K562 (cell line): ENCODE measurements at regions not wholly inside any gene's neighbourhood (a gene's known extent, or its start where the extent isn't known, plus 50 kb on each side); places are given as distances from the start of the nearest gene placed in this dataset.
"Not testable (repeated sequence)": the region's sequence is repeated elsewhere in the genome, so short reads cannot be mapped to it uniquely, and the experiment has no call there.

ENCODE experiments used
- EP300 ChIP-seq: IDR thresholded peaks from 2 replicates; pipeline ENCODE4 v1.6.1; 2012; ENCODE audit warnings: low read length, improper control_type of control experiment
- EZH2 ChIP-seq: IDR thresholded peaks from 2 replicates; pipeline ENCODE4 v1.6.1; 2012; ENCODE audit warnings: low read depth, mild to moderate bottlenecking, inconsistent platforms, low read length, borderline replicate concordance
- MTA3 ChIP-seq: fragments of 450-650 bp; formaldehyde crosslinking; IDR thresholded peaks from 2 replicates; pipeline ENCODE4 v1.6.1; 2017; ENCODE audit warnings: mild to moderate bottlenecking, borderline replicate concordance
- ZNF707 ChIP-seq: fragments of 250-450 bp; sonication (Bioruptor Pico); conservative IDR thresholded peaks from 2 replicates; pipeline ENCODE4 v1.8.0; 2022; ENCODE audit warnings: inconsistent platforms, mild to moderate bottlenecking, moderate library complexity
- TF ChIP-seq, protein P1 (sequence below), 2 experiments: fragments of 200-800 bp in 1 of 2; sonication (Bioruptor generic) in 1 of 2; sonication (generic) in 1 of 2; formaldehyde crosslinking in 1 of 2; IDR thresholded peaks in 1 of 2; conservative IDR thresholded peaks in 1 of 2; 2 replicates each; pipeline versions ENCODE4 v1.5.0 to v1.6.1; 2016 to 2020; ENCODE audit warnings: missing compliant biosample characterization in 1 of 2, missing genetic modification characterization in 1 of 2, missing genetic modification reagents in 1 of 2

DNA sequence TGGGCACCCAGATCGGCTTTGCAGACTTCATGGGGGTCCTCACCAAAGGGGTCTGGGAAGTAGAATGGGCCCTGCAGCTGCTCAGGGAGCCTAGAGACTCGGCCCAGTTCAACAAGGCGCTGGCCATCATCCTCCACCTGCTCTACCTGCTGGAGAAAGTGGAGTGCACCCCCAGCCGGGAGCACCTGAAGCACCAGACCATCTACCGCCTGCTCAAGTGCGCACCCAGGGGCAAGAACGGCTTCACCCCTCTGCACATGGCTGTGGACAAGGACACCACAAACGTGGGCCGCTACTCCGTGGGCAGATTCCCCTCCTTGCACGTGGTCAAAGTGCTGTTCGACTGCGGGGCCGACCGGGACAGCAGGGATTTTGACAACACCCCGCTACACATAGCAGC is 515.0 kb downstream of the TUBA3C start:
- TF ChIP-seq EZH2; EP300; ZNF707 (CRISPR knock-in tag); MTA3: not testable (repeated sequence)
- TF ChIP-seq, protein P1, sequence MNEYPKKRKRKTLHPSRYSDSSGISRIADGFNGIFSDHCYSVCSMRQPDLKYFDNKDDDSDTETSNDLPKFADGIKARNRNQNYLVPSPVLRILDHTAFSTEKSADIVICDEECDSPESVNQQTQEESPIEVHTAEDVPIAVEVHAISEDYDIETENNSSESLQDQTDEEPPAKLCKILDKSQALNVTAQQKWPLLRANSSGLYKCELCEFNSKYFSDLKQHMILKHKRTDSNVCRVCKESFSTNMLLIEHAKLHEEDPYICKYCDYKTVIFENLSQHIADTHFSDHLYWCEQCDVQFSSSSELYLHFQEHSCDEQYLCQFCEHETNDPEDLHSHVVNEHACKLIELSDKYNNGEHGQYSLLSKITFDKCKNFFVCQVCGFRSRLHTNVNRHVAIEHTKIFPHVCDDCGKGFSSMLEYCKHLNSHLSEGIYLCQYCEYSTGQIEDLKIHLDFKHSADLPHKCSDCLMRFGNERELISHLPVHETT (CRISPR knock-in tag; conservative IDR thresholded peaks at IDR 0.05 in 1 of 2, IDR thresholded peaks at IDR 0.05 in 1 of 2): not testable (repeated sequence)
